RCC 7860 (cell line): ENCODE measurements at regions not wholly inside any gene's neighbourhood (a gene's known extent, or its start where the extent isn't known, plus 50 kb on each side); places are given as distances from the start of the nearest gene placed in this dataset.

ENCODE experiments used
- DNase-seq: peaks from one replicate; pipeline ENCODE4 v3.0.0-alpha.2; 2015; ENCODE audit warnings: low spot score
- FAIRE-seq: peaks from 2 replicates; lab custom pipeline; 2012; peaks lifted over from hg19 to GRCh38; lab: Jason Lieb, UNC

DNA sequence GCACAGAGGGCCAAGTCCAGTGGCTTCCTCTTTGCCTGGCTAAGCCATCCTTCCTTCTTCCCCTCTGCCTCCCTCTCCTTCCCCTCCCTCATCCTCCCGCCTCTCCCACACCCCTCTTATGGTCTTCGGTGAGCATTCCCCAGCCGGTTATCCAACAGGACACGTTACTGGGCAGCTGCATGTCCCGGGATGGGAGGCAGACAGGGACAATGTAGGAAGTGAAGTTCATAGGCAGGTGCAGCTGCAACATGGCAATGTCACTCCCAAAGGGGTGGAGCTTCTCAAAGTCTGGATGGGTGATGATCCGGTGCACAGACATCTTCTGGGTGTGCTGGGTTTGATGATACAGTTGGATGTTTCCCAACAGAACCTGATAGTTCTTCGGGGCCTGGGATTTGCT is 71.4 kb upstream of the SPTLC1 start:
- FAIRE-seq (no peak), DNase-seq (no peak)

DNA sequence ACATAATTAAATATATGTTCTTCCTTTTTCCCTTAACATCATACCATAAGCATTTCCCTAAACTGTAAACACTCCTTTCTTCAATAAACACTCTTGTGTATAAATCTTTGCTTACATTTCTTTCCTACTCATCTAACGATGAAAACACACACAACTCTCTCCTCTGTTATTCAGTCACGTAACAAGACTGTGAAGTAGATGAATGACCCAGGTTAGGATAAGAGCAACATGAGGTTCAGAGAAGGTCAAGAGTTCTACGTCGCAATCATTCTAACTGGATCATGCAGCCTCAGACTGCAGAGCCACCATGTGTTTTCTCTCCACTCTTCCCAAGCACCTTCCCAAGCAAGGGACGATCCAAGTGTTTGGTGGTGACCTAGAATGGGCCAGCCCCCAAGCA is 70.5 kb upstream of the SPTLC1 start:
- FAIRE-seq (no peak), DNase-seq (no peak)

DNA sequence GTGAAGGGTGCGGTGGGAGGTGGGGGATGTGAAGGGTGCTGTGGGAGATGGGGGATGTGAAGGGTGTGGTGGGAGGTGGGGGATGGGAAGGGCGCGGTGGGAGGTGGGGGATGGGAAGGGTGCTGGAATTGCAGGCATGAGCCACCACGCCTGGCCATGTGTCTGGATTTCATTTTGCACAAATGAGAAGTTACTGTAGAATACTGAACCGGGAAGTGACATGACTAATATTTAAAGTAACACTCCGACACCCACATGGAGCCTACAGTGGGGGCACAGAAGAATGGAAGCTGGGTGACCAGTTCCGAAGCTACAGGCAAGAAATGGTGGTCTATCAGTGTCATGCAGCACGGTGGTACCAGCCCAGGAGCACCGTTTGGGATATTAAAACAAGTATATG is 69.9 kb upstream of the SPTLC1 start:
- FAIRE-seq (no peak), DNase-seq (no peak)

DNA sequence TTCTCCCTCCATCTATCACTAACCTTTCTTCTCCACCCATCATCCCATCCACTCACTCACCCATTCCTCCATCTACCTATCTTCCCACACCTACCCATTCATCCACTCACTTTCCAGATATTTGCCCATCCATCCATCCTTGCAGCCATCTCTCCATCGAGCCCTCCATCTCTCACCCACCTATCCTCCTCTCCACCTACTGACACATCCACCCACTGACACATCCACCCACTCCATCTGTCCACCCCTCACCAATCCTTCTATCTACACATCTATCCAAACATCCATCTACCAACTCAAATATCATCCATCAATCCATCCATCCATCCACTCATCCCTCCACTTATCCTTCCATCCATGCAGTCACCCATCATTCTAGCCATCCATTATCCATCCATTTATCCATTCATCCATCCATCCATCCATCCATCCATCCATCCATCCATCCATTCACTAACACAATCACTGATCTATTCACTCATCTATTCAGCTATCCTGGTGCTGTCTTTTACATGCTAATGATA is 68.9 kb upstream of the SPTLC1 start:
- DNase-seq (no peak), FAIRE-seq (no peak)

DNA sequence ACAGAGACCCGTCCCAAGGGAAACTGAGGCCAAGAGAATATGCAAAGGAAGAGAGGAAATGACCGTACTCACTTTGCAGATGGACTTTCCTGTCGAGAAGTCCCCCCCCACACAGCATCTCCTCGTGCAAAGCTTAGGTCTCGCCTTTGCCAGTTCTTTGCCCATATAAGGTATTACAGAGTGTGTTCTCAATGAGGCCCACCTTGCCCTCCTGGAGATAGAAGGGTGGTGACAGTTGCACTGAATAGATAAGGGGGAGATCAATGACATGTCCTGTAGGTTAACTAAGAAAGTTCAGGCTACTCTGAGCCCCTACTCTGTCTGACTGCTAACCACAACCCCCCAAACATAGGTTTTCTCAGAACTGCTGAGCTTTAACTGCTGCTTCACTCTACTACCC is 68.2 kb upstream of the SPTLC1 start:
- no peak for DNase-seq
- no peak for FAIRE-seq

DNA sequence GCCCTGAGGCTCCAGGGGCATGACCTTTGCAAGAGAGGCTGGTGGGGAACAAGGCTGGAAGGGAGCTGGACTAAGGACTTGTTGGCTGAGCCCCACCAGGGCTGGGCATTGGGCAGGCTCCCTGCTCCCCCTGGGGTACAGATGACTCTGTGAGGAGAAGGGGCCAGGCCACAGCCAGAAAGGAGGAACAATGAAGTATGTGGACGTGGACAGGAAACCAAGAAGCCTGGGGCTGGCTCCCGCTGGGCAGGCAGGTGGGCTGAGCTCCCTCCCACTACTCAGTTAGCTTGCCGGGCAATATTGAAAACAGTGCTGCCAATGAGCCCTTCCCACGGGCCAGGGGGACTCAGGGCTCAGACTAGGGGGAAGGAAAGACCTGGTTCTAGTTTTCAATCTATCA is 66.1 kb upstream of the SPTLC1 start:
- DNase-seq: no peak
- FAIRE-seq: no peak

DNA sequence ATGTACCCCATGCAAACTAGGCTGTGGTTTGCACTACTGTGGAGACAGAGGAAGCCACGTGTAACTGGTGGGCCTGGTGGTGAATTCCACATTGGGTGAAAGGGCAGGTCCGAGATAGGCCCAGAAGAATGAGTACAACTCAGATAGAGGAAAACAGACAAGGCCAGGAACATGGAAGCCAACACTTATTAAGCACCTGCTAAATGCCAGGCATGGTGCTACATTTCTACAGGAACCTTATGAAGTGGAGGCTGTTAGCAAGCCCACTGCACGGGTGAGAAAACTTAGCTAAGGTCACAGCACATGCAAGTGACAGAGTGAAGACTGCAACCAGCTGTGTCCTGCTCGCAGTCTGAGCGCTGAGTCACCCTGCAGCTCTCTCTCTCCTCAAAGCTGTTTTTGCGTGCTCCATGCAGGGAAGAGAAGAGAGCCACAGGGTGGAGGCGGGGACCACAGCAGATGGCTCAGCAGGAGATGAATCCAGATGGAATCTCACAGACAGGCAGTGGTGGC is 65.5 kb upstream of the SPTLC1 start:
- FAIRE-seq (peak; percentile 80), DNase-seq (peak; percentile 72)

DNA sequence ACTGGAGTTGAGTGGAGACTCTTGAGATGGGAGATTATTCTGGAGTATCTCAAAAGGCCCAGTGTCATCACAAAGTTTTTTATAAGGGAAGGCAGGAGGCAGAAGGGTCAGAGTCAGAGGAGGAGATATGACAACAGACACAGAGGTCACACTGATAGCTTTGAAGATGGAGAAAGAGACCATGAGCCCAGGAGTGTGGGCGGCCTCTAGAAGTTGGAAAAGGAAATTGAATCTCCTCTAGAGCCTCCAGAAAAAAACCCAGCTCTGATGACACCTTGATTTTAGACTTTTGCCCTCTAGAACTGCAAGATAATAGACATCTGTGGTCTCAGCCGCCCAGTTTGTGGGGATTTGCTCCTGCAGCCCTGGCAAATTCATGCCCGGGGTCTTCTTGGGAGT is 64.8 kb upstream of the SPTLC1 start:
- FAIRE-seq (no peak), DNase-seq (no peak)

DNA sequence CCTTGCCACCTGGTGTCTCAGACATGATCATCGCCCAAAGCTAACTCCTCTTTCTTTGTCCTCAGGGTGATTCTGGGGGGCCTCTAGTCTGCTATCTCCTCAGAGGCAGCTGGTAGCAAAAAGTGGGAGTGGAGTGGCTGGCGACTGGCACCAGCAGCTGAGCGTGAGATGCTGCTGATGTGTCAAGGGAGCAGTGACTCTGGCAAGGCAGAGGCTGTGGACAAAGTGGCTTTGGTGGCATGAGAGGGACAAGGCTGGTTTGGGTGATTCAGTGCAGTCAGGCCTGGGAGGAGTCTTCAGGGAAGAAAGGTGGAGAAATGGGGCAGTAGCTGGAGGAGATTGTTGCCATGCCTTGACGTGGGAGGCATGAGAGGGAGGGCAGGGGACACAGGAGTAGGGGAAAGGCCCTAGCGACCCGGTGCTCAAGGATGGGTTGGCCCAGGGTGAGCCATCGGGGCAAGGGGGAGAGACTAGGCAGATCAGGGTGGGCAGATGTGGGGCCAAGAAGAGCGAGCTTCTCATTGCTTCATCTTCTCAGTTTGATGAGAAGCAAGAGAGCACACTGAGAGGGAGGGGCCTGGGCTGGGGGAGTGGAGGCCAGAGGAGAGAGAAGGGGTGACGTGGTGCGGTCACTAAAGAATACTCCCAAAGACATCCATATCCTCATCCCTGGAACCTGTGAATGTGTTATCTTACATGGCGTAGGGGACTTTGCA is 64.2 kb upstream of the SPTLC1 start:
- FAIRE-seq (no peak), DNase-seq (no peak)

DNA sequence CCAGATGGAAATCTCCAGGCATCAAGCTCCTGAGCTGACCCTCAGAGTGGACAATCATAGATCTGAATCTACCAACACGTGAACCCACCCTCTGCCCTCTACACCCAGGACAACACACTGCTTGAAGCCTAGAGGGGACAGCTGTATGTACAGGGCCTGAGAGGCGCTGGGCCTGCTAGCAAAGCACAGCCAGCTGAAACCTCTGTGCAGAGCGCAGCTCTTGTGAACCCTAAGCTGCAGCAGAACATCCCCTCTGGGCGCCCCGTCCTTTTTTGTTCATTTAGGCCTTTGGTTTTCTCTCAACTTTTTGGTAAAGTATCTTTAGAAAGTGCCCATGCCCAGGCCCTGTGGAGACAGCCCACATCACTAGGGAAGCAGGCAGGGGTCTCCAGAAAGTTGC is 62.4 kb upstream of the SPTLC1 start:
- DNase-seq (no peak), FAIRE-seq (no peak)

DNA sequence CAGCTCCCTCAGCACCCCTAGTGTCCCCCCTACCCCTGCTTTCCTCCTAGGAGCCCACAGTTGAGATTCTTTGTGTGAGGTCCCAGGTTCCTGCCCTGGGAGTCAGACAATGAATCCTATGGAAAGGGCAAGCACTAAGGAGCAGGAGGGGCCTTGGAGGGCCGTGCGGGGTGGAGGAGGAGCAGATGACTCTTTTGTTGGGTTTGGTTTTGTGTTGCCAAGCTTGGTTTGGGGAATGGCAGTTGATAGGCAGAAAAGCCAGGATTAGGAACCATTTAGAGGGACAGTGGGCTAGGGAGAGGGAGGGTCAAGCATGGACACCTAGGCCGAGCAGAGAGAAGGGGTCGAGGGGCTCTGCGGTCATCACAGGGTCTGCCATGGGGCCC is 61.6 kb upstream of the SPTLC1 start:
- FAIRE-seq (no peak), DNase-seq (no peak)

DNA sequence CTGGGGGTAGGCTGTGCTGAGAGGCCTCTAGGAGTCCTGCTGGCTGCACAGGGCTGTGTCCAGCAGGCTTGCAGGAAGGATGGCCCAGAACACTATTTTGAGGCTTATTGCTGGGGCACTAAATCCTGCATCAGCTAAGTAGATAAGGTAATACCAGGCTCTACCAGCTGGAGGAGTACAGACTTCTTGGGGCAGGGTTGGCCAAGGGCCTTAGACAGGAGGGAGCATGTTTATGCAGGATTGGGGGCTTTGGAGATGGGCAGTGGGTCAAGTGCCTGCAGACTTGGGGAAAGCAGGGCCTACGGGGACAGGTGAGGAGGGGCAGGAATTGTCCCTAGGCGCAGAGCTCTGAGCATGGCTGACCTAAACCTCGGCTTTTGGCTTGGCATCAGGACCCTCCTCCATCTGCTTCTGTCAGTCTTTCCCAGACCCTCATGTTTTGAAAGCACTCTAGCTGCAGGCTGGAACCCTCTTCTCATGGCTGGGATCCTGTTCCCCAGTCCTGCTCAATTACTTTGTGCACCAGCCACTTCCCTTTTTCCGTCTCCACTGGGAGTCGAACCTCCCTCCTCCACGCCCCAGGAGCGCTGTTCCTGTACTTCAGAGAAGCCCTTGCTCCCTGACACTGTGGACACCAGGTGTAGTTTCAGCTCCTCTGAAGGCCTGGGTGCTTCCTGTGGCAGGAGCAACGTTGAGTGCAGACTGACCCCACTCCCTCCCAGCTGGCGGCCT is 61.0 kb upstream of the SPTLC1 start:
- FAIRE-seq: no peak
- no peak for DNase-seq

DNA sequence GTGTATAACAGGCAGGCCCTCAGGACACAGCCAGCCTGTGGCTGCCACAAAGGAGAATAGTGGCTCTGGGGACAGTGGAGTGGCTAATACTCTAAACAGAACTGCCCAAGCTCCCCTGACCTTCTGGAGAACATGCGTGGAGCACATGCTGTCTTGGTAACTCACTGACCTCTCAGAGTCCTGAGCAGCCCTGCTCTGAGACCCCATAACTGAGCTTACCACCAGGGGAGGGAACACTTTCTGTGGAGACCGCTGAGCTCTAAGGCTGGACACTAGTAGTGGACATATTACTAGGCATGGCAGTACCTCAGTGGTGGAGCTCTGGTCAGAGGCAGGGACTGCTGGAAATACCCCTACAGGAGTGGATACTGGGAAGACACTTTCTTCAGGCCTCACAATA is 60.2 kb upstream of the SPTLC1 start:
- DNase-seq: no peak

DNA sequence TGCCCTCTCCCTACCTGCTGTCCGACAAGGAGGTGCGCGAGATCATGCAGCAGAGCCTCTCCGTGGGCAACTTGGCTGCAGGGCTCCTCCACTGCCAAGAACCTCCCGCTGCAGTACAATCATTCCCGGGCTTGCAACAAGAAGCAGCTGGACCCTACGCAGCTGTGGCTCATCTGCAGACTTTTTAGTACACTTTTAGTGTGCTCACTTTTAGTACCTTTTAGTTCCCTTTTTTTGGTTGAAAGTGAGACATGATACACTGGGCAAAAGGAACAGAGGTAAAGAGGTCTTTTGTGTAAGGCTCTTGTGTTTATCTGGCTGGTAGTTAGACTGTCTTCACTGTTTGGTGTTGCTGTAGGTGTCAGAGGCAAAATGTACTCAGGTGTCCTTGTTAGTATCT is 58.1 kb upstream of the SPTLC1 start:
- DNase-seq (no peak), FAIRE-seq (no peak)

More for the DNA sequence above, 60.2 kb upstream of the SPTLC1 start:
- no peak for FAIRE-seq

DNA sequence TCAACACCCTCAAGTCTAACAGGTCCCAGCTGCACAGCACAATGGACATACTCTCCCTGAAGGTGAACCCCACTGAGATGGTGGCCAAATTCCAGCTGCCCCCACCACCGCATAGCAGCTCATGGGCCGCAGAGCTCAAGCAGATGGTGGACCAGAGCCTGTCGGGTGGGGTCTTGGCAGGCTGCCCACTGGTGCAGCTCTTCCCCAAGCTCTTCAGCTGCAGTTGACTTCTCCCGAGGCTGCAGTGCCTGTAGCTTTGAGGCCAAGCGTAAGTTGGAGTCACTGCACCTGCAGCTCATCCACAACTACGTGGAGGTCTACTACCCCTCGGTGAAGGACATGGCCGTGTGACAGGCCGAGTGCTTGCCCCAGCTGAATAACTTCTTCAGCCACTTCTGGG is 56.6 kb upstream of the SPTLC1 start:
- FAIRE-seq (no peak), DNase-seq (no peak)

DNA sequence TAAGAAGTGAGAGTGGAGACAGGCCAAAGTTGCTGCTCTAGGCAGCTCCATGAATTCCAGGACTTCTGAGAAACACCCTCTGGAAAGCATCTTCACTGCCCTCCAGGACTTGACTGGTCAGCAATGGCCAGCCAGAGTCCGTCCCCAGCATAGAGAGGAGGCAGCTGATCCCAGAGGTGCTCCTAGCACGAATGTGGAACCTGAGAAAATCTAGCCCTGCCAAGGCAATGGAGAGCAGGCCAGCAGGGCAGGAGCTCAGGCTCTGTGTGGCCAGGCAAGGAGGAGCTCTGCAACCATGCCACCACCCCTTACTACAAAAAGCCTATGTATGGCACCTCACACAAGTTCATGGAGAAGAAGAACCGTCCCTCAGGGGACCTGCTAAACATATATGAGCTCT is 56.1 kb upstream of the SPTLC1 start:
- no peak for FAIRE-seq
- DNase-seq: no peak

DNA sequence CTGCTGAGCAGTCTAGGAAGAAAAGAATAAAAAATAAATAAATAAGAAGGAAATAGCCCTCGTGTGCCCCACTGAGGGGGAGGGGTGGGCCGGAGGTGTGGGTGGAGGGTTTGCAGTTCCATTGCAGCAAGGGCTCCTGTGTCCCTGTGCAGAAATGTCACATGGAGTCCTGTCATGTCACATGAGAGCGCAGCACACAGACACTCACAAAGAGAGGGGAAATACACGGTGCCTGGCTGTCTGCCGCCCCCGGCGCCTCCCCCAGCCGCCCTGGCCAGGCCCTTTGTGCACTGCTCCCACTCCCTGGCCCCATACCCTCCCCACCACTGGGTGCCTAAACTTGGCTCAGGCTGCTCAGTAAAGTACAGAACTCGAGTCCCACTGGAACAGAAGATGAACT is 55.6 kb upstream of the SPTLC1 start:
- DNase-seq: no peak
- FAIRE-seq: no peak

DNA sequence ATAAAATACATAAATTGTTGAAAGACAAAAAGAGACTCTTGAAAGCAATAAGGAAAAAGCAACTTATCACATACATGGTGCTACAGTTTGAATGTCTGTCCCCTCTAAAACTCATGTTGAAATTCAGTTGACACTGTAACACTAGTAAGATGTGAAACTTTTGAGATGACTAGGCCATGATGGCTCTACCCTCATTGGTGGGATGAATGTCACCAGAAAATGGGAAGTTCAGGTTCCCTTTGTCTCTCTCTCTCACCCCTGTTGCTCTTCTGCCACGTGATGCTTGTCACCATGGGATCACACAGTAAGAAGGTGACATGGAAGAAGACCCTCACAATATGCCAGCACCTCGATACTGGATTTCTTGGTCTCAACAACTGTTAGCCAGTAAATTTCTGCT is 50.3 kb upstream of the SPTLC1 start:
- no peak for DNase-seq
- no peak for FAIRE-seq
